PC-3 (cell line): ENCODE measurements at regions not wholly inside any gene's neighbourhood (a gene's known extent, or its start where the extent isn't known, plus 50 kb on each side); places are given as distances from the start of the nearest gene placed in this dataset.

Experiments
- ATAC-seq: fragments of 200-7000 bp; cut with Tn5 transposase; 2 replicates; pipeline ENCODE4 v1.9.1; 2020; ENCODE audit warnings: mild to moderate bottlenecking, moderate library complexity
- BruUV-seq: library from RNA; stranded (reverse); fragments of 400-500 nt; replicated peaks from 2 replicates; lab custom pipeline; 2021; lab: Mats Ljungman, UMichigan
- CTCF ChIA-PET: fragments of 300-600 bp; sonication (Branson Sonifier 250); formaldehyde crosslinking; loops from one replicate; lab custom pipeline; 2022; ENCODE audit warnings: antibody characterized with exemption; lab: Charles Lee
- POLR2A ChIA-PET: fragments of 300-600 bp; sonication (Branson Sonifier 250); formaldehyde crosslinking; loops from one replicate; lab custom pipeline; 2022; ENCODE audit warnings: antibody characterized with exemption; ENCODE audit not compliant: unreplicated experiment; lab: Charles Lee
- DNase-seq: peaks from one replicate; pipeline ENCODE4 v3.0.0-alpha.2; 2015
- H2AFZ ChIP-seq: fragments of 300-600 bp; sonication (generic); 2 replicates; pipeline ENCODE4 v1.6.0; 2016; ENCODE audit warnings: antibody characterized with exemption, low read length
- H3F3A ChIP-seq: fragments of 300-600 bp; sonication (generic); one replicate; pipeline ENCODE4 v1.6.0; 2017; ENCODE audit warnings: antibody characterized with exemption, low read length, control low read depth, mild to moderate bottlenecking; ENCODE audit not compliant: unreplicated experiment
- H3K27ac ChIP-seq: fragments of 300-600 bp; sonication (generic); 2 replicates; pipeline ENCODE4 v1.5.1; 2016; ENCODE audit warnings: mild to moderate bottlenecking, low read length
- H3K27me3 ChIP-seq: fragments of 300-600 bp; sonication (generic); 2 replicates; pipeline ENCODE4 v1.6.1; 2016; ENCODE audit warnings: low read length, mixed read lengths
- H3K36me3 ChIP-seq: fragments of 300-600 bp; sonication (generic); 2 replicates; pipeline ENCODE4 v1.6.1; 2016; ENCODE audit warnings: low read depth, mixed run types, low read length, mixed read lengths
- H3K4me1 ChIP-seq: fragments of 300-600 bp; sonication (generic); 2 replicates; pipeline ENCODE4 v1.5.1; 2016; ENCODE audit warnings: low read length; ENCODE audit not compliant: insufficient read depth
- H3K4me2 ChIP-seq: fragments of 300-600 bp; sonication (generic); 2 replicates; pipeline ENCODE4 v1.6.0; 2016; ENCODE audit warnings: low read length
- H3K4me3 ChIP-seq: fragments of 300-600 bp; sonication (generic); 2 replicates; pipeline ENCODE4 v1.5.1; 2016; ENCODE audit warnings: mild to moderate bottlenecking, low read length, mixed read lengths
- H3K79me2 ChIP-seq: fragments of 300-600 bp; sonication (generic); 2 replicates; pipeline ENCODE4 v1.6.1; 2017; ENCODE audit warnings: low read length, mixed read lengths
- H3K9ac ChIP-seq: fragments of 300-600 bp; sonication (generic); 2 replicates; pipeline ENCODE4 v1.6.0; 2016; ENCODE audit warnings: mild to moderate bottlenecking, low read length
- H3K9me2 ChIP-seq: fragments of 300-600 bp; sonication (generic); replicated peaks from 2 replicates; pipeline ENCODE4 v1.6.1; 2016; ENCODE audit warnings: mixed run types, low read length, mixed read lengths
- H3K9me3 ChIP-seq: fragments of 300-600 bp; sonication (generic); 2 replicates; pipeline ENCODE4 v1.6.1; 2016; ENCODE audit warnings: low read length, mixed read lengths
- H4K20me1 ChIP-seq: fragments of 300-600 bp; sonication (generic); 2 replicates; pipeline ENCODE4 v1.6.1; 2016; ENCODE audit warnings: low read length, mixed read lengths
- CTCF ChIP-seq: fragments of 300-600 bp; sonication (generic); conservative IDR thresholded peaks from 2 replicates; pipeline ENCODE4 v1.5.1; 2017; ENCODE audit warnings: antibody characterized with exemption, low read depth, mild to moderate bottlenecking, low read length
- EZH2 ChIP-seq: fragments of 300-600 bp; sonication (generic); IDR thresholded peaks from one replicate; pipeline ENCODE4 v1.6.1; 2017; ENCODE audit warnings: antibody characterized with exemption, mild to moderate bottlenecking, low read length; ENCODE audit not compliant: unreplicated experiment
- EZH2phosphoT487 ChIP-seq: fragments of 300-600 bp; sonication (generic); IDR thresholded peaks from 2 replicates; pipeline ENCODE4 v1.6.1; 2018; ENCODE audit warnings: mild to moderate bottlenecking, antibody characterized with exemption, low read length, borderline replicate concordance
- intact Hi-C: fragments of 100-400 bp; cut with micrococcal nuclease; formaldehyde crosslinking; loops from 2 replicates; pipeline ENCODE4 v1.9.0; 2023

GRCh38 chr13:62320129-62321108 is 904.8 kb upstream of the PCDH20 start:
- Histone ChIP-seq H3K9ac (no peak overlapping the region), H3K27me3 (no peaks in the 10 kb centered on the region), H4K20me1 (no peaks in the 10 kb centered on the region), H3F3A (no peaks in the 10 kb centered on the region), H2AFZ (no peak overlapping the region), H3K79me2 (no peaks in the 10 kb centered on the region), H3K4me1 (no peaks in the 10 kb centered on the region), H3K36me3 (no peaks in the 10 kb centered on the region), H3K9me3 (no peaks in the 10 kb centered on the region), H3K4me2 (no peak overlapping the region), H3K4me3 (no peak overlapping the region), H3K27ac (no peak overlapping the region), H3K9me2 (no peaks in the 10 kb centered on the region)
- POLR2A ChIA-PET = no interaction called here
- CTCF ChIA-PET = no interaction called here
- TF ChIP-seq EZH2 (no peak), CTCF (peak; percentile 60; the same call in 1 of the 2 replicates)
- no TSS peak for BruUV-seq
- intact Hi-C loops = loop anchor here (1.0 kb wide), 1 partner anchor 38 kb away; no protein-coding TSS in a partner anchor
- DNase-seq = peak; percentile 49
- no peak for ATAC-seq

GRCh38 chr13:62309904-62310303 is 894.3 kb upstream of the PCDH20 start:
- no peaks in the 10 kb centered on the region for H4K20me1 ChIP-seq
- H3K4me1 ChIP-seq = no peaks in the 10 kb centered on the region
- ATAC-seq (no peak), DNase-seq (no peak)
- intact Hi-C loops = no loop called here
- H3K4me2 ChIP-seq = no peak overlapping the region
- H3K27me3 ChIP-seq = no peaks in the 10 kb centered on the region
- no peak overlapping the region for H2AFZ ChIP-seq
- H3K79me2 ChIP-seq = no peaks in the 10 kb centered on the region
- no peaks in the 10 kb centered on the region for H3F3A ChIP-seq
- no peak overlapping the region for H3K9ac ChIP-seq
- no peak overlapping the region for H3K27ac ChIP-seq
- TF ChIP-seq EZH2 (no peak), CTCF (no peak), EZH2phosphoT487 (no peak)
- ChIA-PET POLR2A (no interaction called here), CTCF (no interaction called here)
- no peak overlapping the region for H3K4me3 ChIP-seq
- no peaks in the 10 kb centered on the region for H3K36me3 ChIP-seq
- no peaks in the 10 kb centered on the region for H3K9me3 ChIP-seq
- no peaks in the 10 kb centered on the region for H3K9me2 ChIP-seq
- no TSS peak for BruUV-seq

- Histone ChIP-seq H3K9me2 (no peaks in the 10 kb centered on the region), H3K9ac (no peak overlapping the region), H3K4me3 (no peak overlapping the region), H3K36me3 (no peaks in the 10 kb centered on the region), H3K4me2 (no peak overlapping the region), H3K27me3 (no peaks in the 10 kb centered on the region), H3F3A (no peaks in the 10 kb centered on the region), H3K9me3 (no peaks in the 10 kb centered on the region), H3K4me1 (no peaks in the 10 kb centered on the region), H3K79me2 (no peaks in the 10 kb centered on the region), H3K27ac (no peak overlapping the region), H2AFZ (no peak overlapping the region), H4K20me1 (no peaks in the 10 kb centered on the region)
- POLR2A ChIA-PET = no interaction called here
- BruUV-seq = no TSS peak
- CTCF ChIA-PET = no interaction called here
- intact Hi-C loops = no loop called here
- DNase-seq = no peak
- no peak for ATAC-seq
- TF ChIP-seq CTCF = no peak
- TF ChIP-seq EZH2 = no peak
- TF ChIP-seq EZH2phosphoT487 = no peak
Observed at GRCh38 chr13:62305756-62306155, 890.1 kb upstream of the PCDH20 start.
